ENCODE measurements at regions not wholly inside any gene's neighbourhood (a gene's known extent, or its start where the extent isn't known, plus 50 kb on each side); places are given as distances from the start of the nearest gene placed in this dataset.

DNA sequence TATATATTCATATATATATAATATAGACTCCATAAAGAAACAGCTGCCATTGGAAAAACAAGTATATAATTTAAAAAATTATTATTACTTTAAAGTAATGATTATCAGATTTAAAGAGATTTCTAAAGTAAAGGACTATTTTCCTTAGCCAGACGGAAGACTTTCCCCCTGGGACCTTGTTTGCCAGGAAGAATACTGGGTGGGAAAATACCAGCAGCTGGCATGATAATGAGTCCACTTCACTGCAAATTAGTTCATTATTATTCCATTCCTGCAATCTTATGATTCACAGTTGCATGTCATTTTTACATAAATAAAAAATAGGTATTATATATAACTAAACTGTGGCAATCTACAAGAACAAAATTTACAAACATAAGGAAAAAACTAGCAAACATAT, 339.8 kb upstream of the CDH7 start:
- TF ChIP-seq, protein P1, sequence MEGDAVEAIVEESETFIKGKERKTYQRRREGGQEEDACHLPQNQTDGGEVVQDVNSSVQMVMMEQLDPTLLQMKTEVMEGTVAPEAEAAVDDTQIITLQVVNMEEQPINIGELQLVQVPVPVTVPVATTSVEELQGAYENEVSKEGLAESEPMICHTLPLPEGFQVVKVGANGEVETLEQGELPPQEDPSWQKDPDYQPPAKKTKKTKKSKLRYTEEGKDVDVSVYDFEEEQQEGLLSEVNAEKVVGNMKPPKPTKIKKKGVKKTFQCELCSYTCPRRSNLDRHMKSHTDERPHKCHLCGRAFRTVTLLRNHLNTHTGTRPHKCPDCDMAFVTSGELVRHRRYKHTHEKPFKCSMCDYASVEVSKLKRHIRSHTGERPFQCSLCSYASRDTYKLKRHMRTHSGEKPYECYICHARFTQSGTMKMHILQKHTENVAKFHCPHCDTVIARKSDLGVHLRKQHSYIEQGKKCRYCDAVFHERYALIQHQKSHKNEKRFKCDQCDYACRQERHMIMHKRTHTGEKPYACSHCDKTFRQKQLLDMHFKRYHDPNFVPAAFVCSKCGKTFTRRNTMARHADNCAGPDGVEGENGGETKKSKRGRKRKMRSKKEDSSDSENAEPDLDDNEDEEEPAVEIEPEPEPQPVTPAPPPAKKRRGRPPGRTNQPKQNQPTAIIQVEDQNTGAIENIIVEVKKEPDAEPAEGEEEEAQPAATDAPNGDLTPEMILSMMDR (optimal IDR thresholded peaks at IDR 0.05 in 1 of 3, IDR thresholded peaks at IDR 0.05 in 1 of 3, conservative IDR thresholded peaks at IDR 0.05 in 1 of 3; ENCODE audit: extremely low read depth in 1 of 3, insufficient read depth in 2 of 3, low read length in 3 of 3), result no peak
- TF ChIP-seq EZH2 (IDR thresholded peaks at IDR 0.05; ENCODE audit: low read length), result no peak

Data from keratinocyte (primary cell).